HUES6 (cell line): ENCODE measurements at regions not wholly inside any gene's neighbourhood (a gene's known extent, or its start where the extent isn't known, plus 50 kb on each side); places are given as distances from the start of the nearest gene placed in this dataset.

ENCODE experiments used
- H3K27ac ChIP-seq: 2 replicates; pipeline ENCODE4 v1.7.0; 2013; ENCODE audit warnings: low read depth, mild to moderate bottlenecking, low read length, inconsistent platforms
- H3K27me3 ChIP-seq: 2 replicates; pipeline ENCODE4 v1.6.1; 2013; ENCODE audit warnings: low read length; ENCODE audit not compliant: control insufficient read depth, insufficient read depth
- H3K36me3 ChIP-seq: 2 replicates; pipeline ENCODE4 v1.6.1; 2013; ENCODE audit warnings: low read length; ENCODE audit not compliant: control insufficient read depth, insufficient read depth
- H3K4me1 ChIP-seq: 2 replicates; pipeline ENCODE4 v1.6.1; 2013; ENCODE audit warnings: low read length; ENCODE audit not compliant: control insufficient read depth, insufficient read depth
- H3K4me3 ChIP-seq: 2 replicates; pipeline ENCODE4 v1.5.1; 2013; ENCODE audit warnings: low read depth, low read length
- H3K9ac ChIP-seq: one replicate; pipeline ENCODE4 v1.6.1; 2013; ENCODE audit warnings: mild to moderate bottlenecking, low read length
- H3K9me3 ChIP-seq: 2 replicates; pipeline ENCODE4 v1.6.1; 2013; ENCODE audit warnings: low read depth, low read length; ENCODE audit not compliant: control insufficient read depth, insufficient read depth

DNA sequence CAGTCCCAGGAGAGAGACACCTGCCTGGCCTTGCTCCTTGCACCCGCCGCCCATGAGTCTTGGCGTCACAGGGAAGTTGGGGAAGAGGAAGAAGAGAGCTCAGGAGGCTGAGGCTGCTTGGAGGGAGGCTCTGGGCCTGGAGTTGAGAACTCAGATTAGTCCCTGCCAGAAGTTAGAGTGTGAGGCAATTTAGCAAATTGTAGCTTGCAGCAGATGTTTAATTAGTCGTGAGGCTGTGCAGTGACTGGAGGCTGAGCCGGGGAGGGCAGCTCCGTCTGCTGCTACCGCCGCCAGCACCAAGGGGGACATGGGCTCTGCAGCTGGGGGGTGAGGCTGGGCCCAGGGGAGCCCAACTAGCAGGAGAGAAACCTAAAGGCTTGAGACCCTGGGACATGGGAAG is 738.3 kb upstream of the EEF2KMT start:
- Histone ChIP-seq H3K4me3 (no peak overlapping the region), H3K4me1 (peaks cover 1% of the 10 kb centered on the region; the same call in 1 of the 2 replicates), H3K27ac (no peak overlapping the region), H3K9me3 (no peaks in the 10 kb centered on the region), H3K27me3 (no peaks in the 10 kb centered on the region), H3K9ac (no peak overlapping the region), H3K36me3 (no peaks in the 10 kb centered on the region)

DNA sequence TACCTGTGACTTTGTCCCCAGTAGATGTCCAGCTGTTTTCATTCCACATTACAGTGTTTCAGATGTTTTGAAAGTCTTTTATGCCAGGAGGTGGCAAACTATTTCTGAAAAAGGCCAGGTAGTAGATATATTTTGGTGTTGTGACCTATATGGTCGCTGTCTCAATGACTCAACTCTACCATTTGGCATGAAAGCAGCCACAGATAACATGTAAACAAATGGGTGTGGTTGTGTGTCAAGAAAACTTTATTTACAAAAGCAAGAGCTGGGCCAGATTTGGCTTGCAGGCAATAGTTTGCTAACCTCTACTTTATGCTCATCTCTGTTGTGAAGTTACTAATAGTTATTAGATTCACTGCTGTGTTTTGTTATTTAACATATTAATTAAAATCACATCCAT is 728.7 kb upstream of the EEF2KMT start:
- H3K9me3 ChIP-seq = no peaks in the 10 kb centered on the region
- no peak overlapping the region for H3K27ac ChIP-seq
- H3K36me3 ChIP-seq = no peaks in the 10 kb centered on the region
- no peak overlapping the region for H3K4me3 ChIP-seq
- peaks cover 4% of the 10 kb centered on the region; the same call in 1 of the 2 replicates for H3K4me1 ChIP-seq
- H3K27me3 ChIP-seq = no peaks in the 10 kb centered on the region
- H3K9ac ChIP-seq = no peak overlapping the region

- Histone ChIP-seq H3K9ac (no peak overlapping the region), H3K9me3 (no peaks in the 10 kb centered on the region), H3K4me3 (no peak overlapping the region), H3K27ac (no peak overlapping the region), H3K27me3 (no peaks in the 10 kb centered on the region), H3K36me3 (no peaks in the 10 kb centered on the region), H3K4me1 (no peaks in the 10 kb centered on the region)
These were observed 722.9 kb upstream of the EEF2KMT start for GRCh38 chr16:5820472-5820871.

DNA sequence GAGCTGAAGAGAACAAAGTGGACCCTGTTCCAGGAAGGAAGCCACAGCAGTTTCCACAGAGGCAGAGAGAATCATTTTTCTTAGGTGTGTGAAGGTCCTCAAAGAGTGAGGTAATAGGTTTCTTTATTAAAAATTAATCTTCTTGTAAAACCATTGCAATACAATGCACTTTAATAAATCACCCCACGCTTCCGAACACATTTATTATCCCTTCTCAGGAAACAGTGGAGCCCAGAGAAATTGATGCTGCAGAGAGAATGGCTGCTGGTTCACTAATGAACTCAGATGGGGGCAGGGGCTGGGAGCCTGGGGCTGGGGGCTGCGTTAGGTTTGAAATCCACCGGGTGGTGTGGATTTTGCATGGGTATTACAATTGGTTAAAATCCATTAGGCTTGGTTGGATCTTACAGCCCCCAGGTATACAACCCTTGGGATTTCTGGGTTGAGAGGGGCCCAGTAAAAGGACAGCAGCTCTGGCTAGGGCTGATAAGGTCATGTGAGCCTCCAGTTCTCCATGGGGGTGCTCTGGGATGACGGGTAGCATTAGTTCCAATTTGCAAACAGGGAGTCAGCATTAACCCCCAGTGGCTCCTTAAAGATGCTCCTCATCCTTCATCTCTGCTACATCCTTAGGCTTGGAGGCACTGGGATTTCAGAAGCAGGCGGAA is 718.1 kb upstream of the EEF2KMT start:
- no peak overlapping the region for H3K9ac ChIP-seq
- H3K27me3 ChIP-seq = no peaks in the 10 kb centered on the region
- no peak overlapping the region for H3K27ac ChIP-seq
- H3K36me3 ChIP-seq = no peaks in the 10 kb centered on the region
- no peak overlapping the region for H3K4me3 ChIP-seq
- no peaks in the 10 kb centered on the region for H3K4me1 ChIP-seq
- H3K9me3 ChIP-seq = no peaks in the 10 kb centered on the region

DNA sequence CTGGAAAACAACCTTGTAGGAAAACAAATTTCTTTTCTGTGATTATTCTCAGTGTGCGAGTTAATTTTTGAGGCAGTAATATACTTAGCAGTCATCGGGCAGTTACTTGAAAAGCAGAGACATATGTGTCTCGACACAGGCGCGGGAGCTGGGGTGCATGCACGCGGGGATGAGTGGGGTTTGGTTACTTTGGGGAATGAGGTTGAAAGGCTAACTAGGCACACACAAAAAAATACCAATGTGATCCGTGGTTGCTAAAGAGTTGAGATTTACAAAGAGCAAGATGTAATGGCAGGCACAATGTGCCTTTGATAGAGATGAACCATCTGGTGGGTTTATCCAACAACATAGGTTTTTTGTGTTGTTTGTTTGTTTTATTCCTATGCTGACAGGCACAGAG is 703.8 kb upstream of the EEF2KMT start:
- no peaks in the 10 kb centered on the region for H3K36me3 ChIP-seq
- no peak overlapping the region for H3K27ac ChIP-seq
- peaks cover 17% of the 10 kb centered on the region for H3K9me3 ChIP-seq
- H3K9ac ChIP-seq = no peak overlapping the region
- H3K4me3 ChIP-seq = no peak overlapping the region
- H3K27me3 ChIP-seq = no peaks in the 10 kb centered on the region
- H3K4me1 ChIP-seq = no peaks in the 10 kb centered on the region

DNA sequence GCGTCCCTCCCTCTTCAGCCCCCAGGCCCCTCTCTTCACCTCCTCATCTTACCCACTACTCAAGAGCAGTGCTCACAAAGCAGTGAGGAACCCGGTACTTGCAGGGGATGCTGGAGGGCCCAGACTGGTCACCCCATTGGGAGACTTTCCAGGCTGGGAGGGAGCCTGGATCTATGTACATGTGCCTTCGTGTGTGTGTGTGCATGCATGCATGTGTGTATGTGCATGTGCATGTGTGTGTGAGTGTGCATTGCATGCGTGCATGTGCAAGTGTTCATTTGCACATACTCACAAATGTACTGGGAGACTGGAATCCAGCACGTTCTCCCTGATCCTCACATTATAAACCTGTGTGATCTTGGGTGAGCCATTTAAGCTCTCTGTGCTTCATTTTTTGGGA is 696.0 kb upstream of the EEF2KMT start:
- Histone ChIP-seq H3K9ac (no peak overlapping the region), H3K36me3 (no peaks in the 10 kb centered on the region), H3K27ac (no peak overlapping the region), H3K4me3 (no peak overlapping the region), H3K9me3 (no peaks in the 10 kb centered on the region; the same call in 1 of the 2 replicates), H3K4me1 (peaks cover 24% of the 10 kb centered on the region), H3K27me3 (no peaks in the 10 kb centered on the region)

GRCh38 chr16:5791011-5791657 is 693.5 kb upstream of the EEF2KMT start:
- H3K4me1 ChIP-seq = peaks cover 22% of the 10 kb centered on the region
- no peaks in the 10 kb centered on the region for H3K36me3 ChIP-seq
- H3K27ac ChIP-seq = no peak overlapping the region
- no peaks in the 10 kb centered on the region for H3K9me3 ChIP-seq
- no peak overlapping the region for H3K4me3 ChIP-seq
- no peak overlapping the region for H3K9ac ChIP-seq
- H3K27me3 ChIP-seq = no peaks in the 10 kb centered on the region

GRCh38 chr16:5790512-5790911 is 692.9 kb upstream of the EEF2KMT start:
- Histone ChIP-seq H3K9ac (no peak overlapping the region), H3K36me3 (no peaks in the 10 kb centered on the region), H3K27ac (no peak overlapping the region), H3K4me3 (no peak overlapping the region), H3K4me1 (peaks cover 16% of the 10 kb centered on the region), H3K27me3 (no peaks in the 10 kb centered on the region), H3K9me3 (no peaks in the 10 kb centered on the region)

- H3K9ac ChIP-seq = no peak overlapping the region
- no peaks in the 10 kb centered on the region for H3K36me3 ChIP-seq
- no peak overlapping the region for H3K4me3 ChIP-seq
- H3K9me3 ChIP-seq = no peaks in the 10 kb centered on the region
- no peak overlapping the region for H3K27ac ChIP-seq
- H3K27me3 ChIP-seq = no peaks in the 10 kb centered on the region
- peaks cover 15% of the 10 kb centered on the region for H3K4me1 ChIP-seq
These were observed 691.4 kb upstream of the EEF2KMT start for GRCh38 chr16:5789033-5789432.

GRCh38 chr16:5781436-5781835 is 683.8 kb upstream of the EEF2KMT start:
- Histone ChIP-seq H3K4me1 (no peaks in the 10 kb centered on the region), H3K27me3 (no peaks in the 10 kb centered on the region), H3K9me3 (peaks cover 7% of the 10 kb centered on the region; the same call in 1 of the 2 replicates), H3K36me3 (no peaks in the 10 kb centered on the region), H3K9ac (no peak overlapping the region), H3K27ac (no peak overlapping the region), H3K4me3 (no peak overlapping the region)

GRCh38 chr16:5776876-5777275 is 679.3 kb upstream of the EEF2KMT start:
- H3K9ac ChIP-seq = no peak overlapping the region
- no peak overlapping the region for H3K27ac ChIP-seq
- no peaks in the 10 kb centered on the region for H3K4me1 ChIP-seq
- H3K9me3 ChIP-seq = peaks cover 2% of the 10 kb centered on the region; the same call in 1 of the 2 replicates
- H3K4me3 ChIP-seq = no peak overlapping the region
- no peaks in the 10 kb centered on the region for H3K36me3 ChIP-seq
- H3K27me3 ChIP-seq = no peaks in the 10 kb centered on the region
